C4-2B (cell line): ENCODE measurements at regions not wholly inside any gene's neighbourhood (a gene's known extent, or its start where the extent isn't known, plus 50 kb on each side); places are given as distances from the start of the nearest gene placed in this dataset.
"Not testable (repeated sequence)": the region's sequence is repeated elsewhere in the genome, so short reads cannot be mapped to it uniquely, and the experiment has no call there.

Experiments
- H3K27ac ChIP-seq: fragments of 450-650 bp; 2 replicates; pipeline ENCODE4 v1.5.1; 2017
- CTCF ChIP-seq: fragments of 450-650 bp; conservative IDR thresholded peaks from 2 replicates; pipeline ENCODE4 v1.5.1; 2017; ENCODE audit warnings: mild to moderate bottlenecking
- ZFX ChIP-seq: fragments of 450-650 bp; IDR thresholded peaks from 2 replicates; pipeline ENCODE4 v1.6.1; 2017

GRCh38 chr17:52986056-52986662, 827.6 kb upstream of the CA10 start:
- H3K27ac ChIP-seq = no peak overlapping the region
- TF ChIP-seq CTCF (no peak), ZFX (no peak)

- TF ChIP-seq ZFX (no peak), CTCF (no peak)
- H3K27ac ChIP-seq = no peak overlapping the region
These were observed 823.8 kb upstream of the CA10 start for GRCh38 chr17:52982331-52982730.

GRCh38 chr17:52979921-52980320, 821.4 kb upstream of the CA10 start:
- TF ChIP-seq ZFX (no peak), CTCF (no peak)
- H3K27ac ChIP-seq = no peak overlapping the region

- H3K27ac ChIP-seq = no peak overlapping the region
- no peak for TF ChIP-seq ZFX
- TF ChIP-seq CTCF = no peak
These were observed 807.3 kb upstream of the CA10 start for GRCh38 chr17:52965856-52966255.

GRCh38 chr17:52961751-52962150, 803.2 kb upstream of the CA10 start:
- H3K27ac ChIP-seq = not testable (repeated sequence)

GRCh38 chr17:52957411-52957810, 798.9 kb upstream of the CA10 start:
- no peak for TF ChIP-seq ZFX
- TF ChIP-seq CTCF = no peak
- no peak overlapping the region for H3K27ac ChIP-seq

GRCh38 chr17:52947418-52947817, 788.9 kb upstream of the CA10 start:
- no peak overlapping the region for H3K27ac ChIP-seq
- no peak for TF ChIP-seq ZFX
- TF ChIP-seq CTCF = no peak

- H3K27ac ChIP-seq = no peak overlapping the region
- TF ChIP-seq ZFX (no peak), CTCF (no peak)
These were observed 780.2 kb upstream of the CA10 start for GRCh38 chr17:52938623-52939230.
